Esophagus squamous epithelium (tissue), 5 donors: ENCODE measurements at regions not wholly inside any gene's neighbourhood (a gene's known extent, or its start where the extent isn't known, plus 50 kb on each side); places are given as distances from the start of the nearest gene placed in this dataset.

Experiments
- DNase-seq: peaks from one replicate; lab custom pipeline; 2025; lab: John Stamatoyannopoulos, UW
- H3K27ac ChIP-seq, 4 donors: fragments of 200-600 bp; sonication (generic); one replicate each; pipeline ENCODE4 v1.5.1; 2016 to 2019; ENCODE audit warnings: mild to moderate bottlenecking in 1 of 4
- H3K27me3 ChIP-seq, 4 donors: fragments of 200-600 bp; sonication (generic); 1 replicate in 3 of 4; 2 replicates in 1 of 4; pipeline versions ENCODE4 v1.5.1 to v1.6.0; 2017 to 2021; ENCODE audit warnings: antibody characterized with exemption in 1 of 4
- H3K36me3 ChIP-seq, 3 donors: fragments of 200-600 bp; sonication (generic); one replicate each; pipeline ENCODE4 v1.5.1; 2016 to 2019
- H3K4me1 ChIP-seq, 3 donors: fragments of 200-600 bp; sonication (generic); one replicate each; pipeline ENCODE4 v1.5.1; 2017 to 2019
- H3K4me3 ChIP-seq, 4 donors: fragments of 200-600 bp; sonication (generic); 1 replicate in 3 of 4; 2 replicates in 1 of 4; pipeline ENCODE4 v1.5.1; 2016 to 2019; ENCODE audit warnings: mild to moderate bottlenecking in 2 of 4, moderate library complexity in 1 of 4
- H3K9me3 ChIP-seq, 3 donors: fragments of 200-600 bp; sonication (generic); one replicate each; pipeline ENCODE4 v1.5.1; 2016 to 2019
- CTCF ChIP-seq, 6 experiments: fragments of 450-650 bp in 4 of 6; fragments of 200-600 bp in 2 of 6; sonication (generic) in 2 of 6; IDR thresholded peaks; one replicate each; pipeline ENCODE4 v1.5.1; 2016 to 2019; ENCODE audit warnings: antibody characterized with exemption in 6 of 6, mild to moderate bottlenecking in 4 of 6, moderate library complexity in 4 of 6
- POLR2A ChIP-seq, 4 donors: fragments of 450-650 bp; IDR thresholded peaks; one replicate each; pipeline ENCODE4 v1.6.1; 2017; ENCODE audit warnings: antibody characterized with exemption in 4 of 4, mild to moderate bottlenecking in 4 of 4, moderate library complexity in 3 of 4
- WGBS, 2 donors: methylation state at CpG; one replicate each; pipeline ENCODE4 v1.1.5; 2018; 5-methylcytosine and 5-hydroxymethylcytosine counted together
- intact Hi-C: fragments of 100-400 bp; cut with DNase I; formaldehyde crosslinking; loops from one replicate; pipeline ENCODE4 v1.15.0; 2022
- small RNA-seq, 4 donors: library from RNA; depleted of rRNA; stranded (forward); fragments of <200 nt; gene quantifications; one replicate each; pipeline ENCODE3, GENCODE V24; 2016
- donor health status: DM: yes; HTN: yes; CAD: no.

DNA sequence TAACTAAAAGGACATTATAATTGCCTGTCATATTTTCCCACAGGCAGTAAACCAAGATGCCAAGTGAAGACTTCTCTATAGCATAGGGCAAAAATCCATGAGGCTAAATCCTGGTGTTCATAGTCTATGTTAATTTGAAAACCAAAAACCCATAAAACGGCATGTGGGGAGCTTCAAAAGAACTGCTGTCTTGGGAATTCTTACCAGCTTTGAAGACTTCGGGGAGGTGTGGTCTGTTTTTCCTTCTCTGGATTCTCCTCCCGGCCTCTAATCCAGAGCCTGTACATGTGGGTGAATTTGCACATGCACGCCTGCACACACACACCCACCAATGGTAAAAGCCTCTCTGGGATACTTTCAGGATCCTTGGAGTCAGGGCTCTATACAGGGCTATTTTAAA is 61.9 kb upstream of the IFNG-AS1 start:
- no peak for DNase-seq
- TF ChIP-seq POLR2A (IDR thresholded peaks at IDR 0.05) (no peak), CTCF (IDR thresholded peaks at IDR 0.05) (no peak)
- WGBS, 2 donors, result 71 to 84% methylated on average over 4 of the region's 4 CpGs
- Histone ChIP-seq H3K27ac (no peak overlapping the region), H3K4me3 (no peak overlapping the region), H3K36me3 (no peaks in the 10 kb centered on the region), H3K9me3 (no peaks in the 10 kb centered on the region), H3K4me1 (peaks cover 0 to 20% (median 3%) of the 10 kb centered on the region in 3 donors), H3K27me3 (peaks cover 0 to 5% (median 0%) of the 10 kb centered on the region in 4 donors)
- intact Hi-C loops, result no loop called here

GRCh38 chr12:67927815-67928214 is 61.4 kb upstream of the IFNG-AS1 start:
- H3K4me3 ChIP-seq, result no peak overlapping the region
- H3K9me3 ChIP-seq, result no peaks in the 10 kb centered on the region
- DNase-seq, result no peak
- peaks cover 0 to 20% (median 3%) of the 10 kb centered on the region in 3 donors for H3K4me1 ChIP-seq
- peaks cover 0 to 5% (median 0%) of the 10 kb centered on the region in 4 donors for H3K27me3 ChIP-seq
- TF ChIP-seq POLR2A (IDR thresholded peaks at IDR 0.05) (no peak), CTCF (IDR thresholded peaks at IDR 0.05) (no peak)
- H3K36me3 ChIP-seq, result no peaks in the 10 kb centered on the region
- no peak overlapping the region for H3K27ac ChIP-seq
- WGBS, 2 donors, result 80 to 86% methylated on average over 3 of the region's 3 CpGs
- intact Hi-C loops, result no loop called here

DNA sequence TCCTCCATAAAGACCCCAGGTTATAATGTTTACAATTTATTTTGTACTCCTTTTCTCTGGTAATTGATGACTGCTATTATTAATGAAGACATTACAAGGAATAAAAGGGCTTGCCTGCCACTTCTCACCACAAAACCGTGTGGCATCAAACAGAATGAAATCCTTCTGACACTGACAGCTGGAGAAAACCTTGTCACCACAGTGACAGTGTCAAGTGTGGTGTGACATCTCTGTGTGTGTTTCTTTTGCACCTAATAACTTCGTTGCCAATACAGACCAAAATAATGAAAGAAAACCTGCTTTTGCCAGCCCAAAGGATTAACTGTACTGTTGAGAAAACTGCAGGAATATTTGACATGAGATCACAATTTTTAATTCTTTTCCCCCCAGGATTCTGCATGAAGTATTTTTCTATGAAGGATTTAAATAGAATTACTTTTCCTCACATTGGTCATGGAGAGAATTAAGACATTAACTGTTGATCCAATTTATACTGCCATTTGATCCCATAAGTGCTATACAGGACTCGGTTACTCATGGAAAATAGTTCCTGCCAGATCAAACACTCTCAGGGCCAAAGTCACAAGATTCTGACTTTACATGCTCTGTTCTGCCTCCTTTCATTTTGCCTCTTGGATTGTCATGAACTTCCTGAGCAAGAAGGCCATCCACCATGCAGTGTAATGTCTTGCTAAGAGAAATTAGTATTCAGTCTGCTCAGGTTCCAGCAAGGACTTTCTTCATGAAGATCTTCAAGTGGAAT is 60.4 kb upstream of the IFNG-AS1 start:
- no peak for DNase-seq
- Histone ChIP-seq H3K9me3 (no peaks in the 10 kb centered on the region), H3K36me3 (no peaks in the 10 kb centered on the region), H3K4me3 (no peak overlapping the region), H3K27ac (peak overlapping the region in 1 of 4 donors; percentile 39), H3K27me3 (no peaks in the 10 kb centered on the region), H3K4me1 (peaks cover 0 to 20% (median 3%) of the 10 kb centered on the region in 3 donors)
- WGBS, 2 donors, result 25 to 38% methylated on average over 3 of the region's 3 CpGs
- TF ChIP-seq CTCF (IDR thresholded peaks at IDR 0.05) (no peak), POLR2A (IDR thresholded peaks at IDR 0.05) (no peak)
- intact Hi-C loops, result no loop called here

DNA sequence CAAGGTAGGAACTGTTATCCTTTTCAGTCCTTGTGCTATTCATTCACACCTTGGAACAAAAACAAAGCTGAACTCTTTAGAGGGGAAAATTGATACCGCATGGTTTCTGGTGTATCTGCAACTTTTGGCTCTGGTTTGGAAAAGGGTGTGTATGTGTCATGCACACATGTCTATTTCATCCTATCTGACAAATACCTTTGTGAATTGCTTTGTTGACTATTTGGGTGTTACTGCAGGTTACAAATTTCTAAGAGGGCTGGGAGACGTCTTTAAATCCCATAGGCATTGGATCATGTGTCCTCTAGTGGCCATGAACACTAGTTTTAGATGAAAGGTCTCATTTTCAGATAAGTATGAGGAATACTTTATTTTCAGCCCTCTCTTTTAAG is 59.9 kb upstream of the IFNG-AS1 start:
- Histone ChIP-seq H3K27ac (peak overlapping the region in 1 of 4 donors; percentile 39), H3K4me3 (no peak overlapping the region), H3K36me3 (no peaks in the 10 kb centered on the region), H3K9me3 (no peaks in the 10 kb centered on the region), H3K4me1 (peaks cover 0 to 20% (median 3%) of the 10 kb centered on the region in 3 donors), H3K27me3 (no peaks in the 10 kb centered on the region)
- intact Hi-C loops, result no loop called here
- no peak for TF ChIP-seq POLR2A (IDR thresholded peaks at IDR 0.05)
- no peak for TF ChIP-seq CTCF (IDR thresholded peaks at IDR 0.05)
- 50 to 61% methylated on average over 2 of the region's 2 CpGs for WGBS, 2 donors
- no peak for DNase-seq

DNA sequence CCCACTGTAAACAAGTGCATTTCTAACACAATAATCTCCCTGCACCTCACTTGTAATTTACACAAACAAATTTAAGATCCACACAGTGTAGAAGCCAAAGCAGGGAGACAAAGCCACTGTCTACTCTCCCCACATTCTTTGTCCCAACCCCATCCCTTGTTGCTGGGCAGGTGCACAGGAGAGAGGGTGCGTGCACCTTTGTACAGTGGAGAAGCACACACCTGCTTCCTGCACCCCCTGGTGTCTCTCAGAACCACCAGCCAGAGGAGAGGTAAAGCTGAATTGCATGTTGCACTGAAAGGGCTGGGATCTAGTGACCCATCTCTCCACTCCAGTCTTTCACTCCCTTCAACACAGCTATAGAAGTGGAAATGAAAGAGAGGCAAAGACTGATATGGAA is 51.4 kb upstream of the IFNG-AS1 start:
- no peak overlapping the region for H3K4me3 ChIP-seq
- no peaks in the 10 kb centered on the region for H3K4me1 ChIP-seq
- H3K9me3 ChIP-seq, result no peaks in the 10 kb centered on the region
- 63% methylated on average over 1 of the region's 1 CpG; no CpG with 5 or more reads in 1 of the 2 donors for WGBS, 2 donors
- H3K27ac ChIP-seq, result no peak overlapping the region
- H3K36me3 ChIP-seq, result no peaks in the 10 kb centered on the region
- no peak for TF ChIP-seq CTCF (IDR thresholded peaks at IDR 0.05)
- TF ChIP-seq POLR2A (IDR thresholded peaks at IDR 0.05), result no peak
- DNase-seq, result no peak
- H3K27me3 ChIP-seq, result no peaks in the 10 kb centered on the region
- intact Hi-C loops, result no loop called here

Small RNAs in the stretch of these regions (small RNA-seq; reads per million reads assigned to genes)
- gene AC022513.1, result 0 reads per million in 4 donors
